ENCODE measurements at regions not wholly inside any gene's neighbourhood (a gene's known extent, or its start where the extent isn't known, plus 50 kb on each side); places are given as distances from the start of the nearest gene placed in this dataset.

- no TSS peak for BruUV-seq (replicated peaks)
- H3K14ac ChIP-seq (replicated peaks; ENCODE audit: low read depth, low read length) = no peak overlapping the region
- H3K9ac ChIP-seq (ENCODE audit: low read depth, low read length) = no peak overlapping the region
- H3K79me1 ChIP-seq (ENCODE audit: low read depth in 1 of 2, low read length in 2 of 2) = no peaks in the 10 kb centered on the region
- POLR2A ChIA-PET (ENCODE audit: unreplicated experiment) = no interaction called here
- H3K27me3 ChIP-seq (ENCODE audit: control insufficient read depth, insufficient read depth, low read length) = no peaks in the 10 kb centered on the region
- H3K4me2 ChIP-seq (ENCODE audit: low read depth, low read length) = no peak overlapping the region
- intact Hi-C loops (cut with micrococcal nuclease) (no loop called here), in situ Hi-C loops (cut with MboI; ENCODE audit: low sequenced_read_pairs) (no loop called here), dilution Hi-C loops (cut with HindIII; ENCODE audit: low sequenced_read_pairs, unreplicated experiment) (no loop called here)
- no peak overlapping the region for H4K91ac ChIP-seq (ENCODE audit: insufficient read depth, low read depth, low read length)
- H3K9me1 ChIP-seq (ENCODE audit: insufficient read depth, low read length) = no peaks in the 10 kb centered on the region
- no peak overlapping the region for H3K56ac ChIP-seq (ENCODE audit: extremely low read depth, insufficient read depth, low read length)
- WGBS, 2 experiments (ENCODE audit: extremely low coverage in 2 of 2, insufficient read length in 1 of 2) = 50% methylated on average over 2 of the region's 10 CpGs; no CpG with 5 or more reads in 1 of the 2 experiments
- no peaks in the 10 kb centered on the region for H3K4me1 ChIP-seq (ENCODE audit: control insufficient read depth, insufficient read depth, low read length)
- H2BK15ac ChIP-seq (ENCODE audit: low read depth, low read length) = no peak overlapping the region
- H2BK20ac ChIP-seq (ENCODE audit: low read depth, low read length) = no peak overlapping the region
- H4K5ac ChIP-seq (ENCODE audit: low read depth, low read length) = no peak overlapping the region
- no peak overlapping the region for H3K4ac ChIP-seq (ENCODE audit: low read depth, low read length)
- H3K18ac ChIP-seq (ENCODE audit: low read depth, low read length) = no peak overlapping the region
- no peak overlapping the region for H3K4me3 ChIP-seq (ENCODE audit: insufficient read depth, low read depth, low read length)
- no peak overlapping the region for H2BK120ac ChIP-seq (ENCODE audit: low read depth, low read length)
- DNase-seq = no peak
- no peak overlapping the region for H2AFZ ChIP-seq (replicated peaks; ENCODE audit: low read length, poor library complexity)
- H3K36me3 ChIP-seq (ENCODE audit: control insufficient read depth, insufficient read depth, low read length) = no peaks in the 10 kb centered on the region
- H3K27ac ChIP-seq (ENCODE audit: insufficient read depth, low read length) = no peak overlapping the region
- no peak overlapping the region for H3K23ac ChIP-seq (ENCODE audit: low read depth, low read length)
- TF ChIP-seq POLR2A (IDR thresholded peaks at IDR 0.05; ENCODE audit: low read depth, low read length) (no peak), MAZ (IDR thresholded peaks at IDR 0.05; ENCODE audit: borderline replicate concordance, low read depth, low read length) (no peak)
- no peak overlapping the region for H4K8ac ChIP-seq (ENCODE audit: low read depth in 2 of 2, low read length in 2 of 2)
- H3K9me3 ChIP-seq (ENCODE audit: control insufficient read depth, insufficient read depth, low read length) = no peaks in the 10 kb centered on the region
- no peak overlapping the region for H2AK9ac ChIP-seq (replicated peaks; ENCODE audit: low read depth, low read length, poor library complexity)
- CTCF ChIA-PET = no interaction called here
- no peaks in the 10 kb centered on the region for H4K20me1 ChIP-seq (ENCODE audit: insufficient read depth, low read length)
- ATAC-seq (ENCODE audit: low read depth) = no peak
- H2AK5ac ChIP-seq (ENCODE audit: low read depth, low read length) = no peak overlapping the region
- H2BK5ac ChIP-seq (ENCODE audit: low read depth, low read length, poor library complexity, severe bottlenecking) = no peak overlapping the region
These were observed 94.9 kb upstream of the TBX20 start for GRCh38 chr7:35348611-35349400.

All from IMR-90 (cell line).